HL-60 (cell line): ENCODE measurements at regions not wholly inside any gene's neighbourhood (a gene's known extent, or its start where the extent isn't known, plus 50 kb on each side); places are given as distances from the start of the nearest gene placed in this dataset.

Experiments used
- DNase-seq, 2 experiments: peaks; one replicate each; pipeline ENCODE4 v3.0.0-alpha.2; 2010 to 2020; ENCODE audit warnings: low read depth in 1 of 2, low spot score in 1 of 2
- H3K27ac ChIP-seq: fragments of 250-450 bp; sonication (Bioruptor Pico); replicated peaks from 2 replicates; pipeline ENCODE4 v1.5.1; 2020; ENCODE audit warnings: mild to moderate bottlenecking, moderate library complexity
- H3K27me3 ChIP-seq: fragments of 250-450 bp; sonication (Bioruptor Pico); 2 replicates; pipeline ENCODE4 v1.5.1; 2021; ENCODE audit warnings: mild to moderate bottlenecking, moderate library complexity; ENCODE audit not compliant: insufficient read depth, poor library complexity, severe bottlenecking
- H3K4me3 ChIP-seq: replicated peaks from 2 replicates; pipeline ENCODE4 v1.5.1; 2011; ENCODE audit warnings: mild to moderate bottlenecking, control low read depth, low read length; ENCODE audit not compliant: insufficient read depth
- CTCF ChIP-seq: IDR thresholded peaks from one replicate; pipeline ENCODE4 v1.5.1; 2011; ENCODE audit warnings: low read length, control low read depth, inconsistent platforms; ENCODE audit not compliant: insufficient read depth
- GABPA ChIP-seq: IDR thresholded peaks from 2 replicates; pipeline ENCODE4 v1.6.1; 2012; ENCODE audit warnings: low read depth
- POLR2AphosphoS5 ChIP-seq: IDR thresholded peaks from 2 replicates; pipeline ENCODE4 v1.6.1; 2012; ENCODE audit warnings: low read depth
- SPI1 ChIP-seq: IDR thresholded peaks from 2 replicates; pipeline ENCODE4 v1.6.1; 2012; ENCODE audit warnings: low read depth, mild to moderate bottlenecking, borderline replicate concordance
- TF ChIP-seq, protein P1 (sequence below): IDR thresholded peaks from 2 replicates; pipeline ENCODE4 v1.6.1; 2012; ENCODE audit warnings: low read depth; ENCODE audit not compliant: insufficient replicate concordance

- no peak overlapping the region for H3K27ac ChIP-seq
- TF ChIP-seq SPI1 (no peak), GABPA (no peak), CTCF (no peak), POLR2AphosphoS5 (no peak)
- TF ChIP-seq, protein P1, sequence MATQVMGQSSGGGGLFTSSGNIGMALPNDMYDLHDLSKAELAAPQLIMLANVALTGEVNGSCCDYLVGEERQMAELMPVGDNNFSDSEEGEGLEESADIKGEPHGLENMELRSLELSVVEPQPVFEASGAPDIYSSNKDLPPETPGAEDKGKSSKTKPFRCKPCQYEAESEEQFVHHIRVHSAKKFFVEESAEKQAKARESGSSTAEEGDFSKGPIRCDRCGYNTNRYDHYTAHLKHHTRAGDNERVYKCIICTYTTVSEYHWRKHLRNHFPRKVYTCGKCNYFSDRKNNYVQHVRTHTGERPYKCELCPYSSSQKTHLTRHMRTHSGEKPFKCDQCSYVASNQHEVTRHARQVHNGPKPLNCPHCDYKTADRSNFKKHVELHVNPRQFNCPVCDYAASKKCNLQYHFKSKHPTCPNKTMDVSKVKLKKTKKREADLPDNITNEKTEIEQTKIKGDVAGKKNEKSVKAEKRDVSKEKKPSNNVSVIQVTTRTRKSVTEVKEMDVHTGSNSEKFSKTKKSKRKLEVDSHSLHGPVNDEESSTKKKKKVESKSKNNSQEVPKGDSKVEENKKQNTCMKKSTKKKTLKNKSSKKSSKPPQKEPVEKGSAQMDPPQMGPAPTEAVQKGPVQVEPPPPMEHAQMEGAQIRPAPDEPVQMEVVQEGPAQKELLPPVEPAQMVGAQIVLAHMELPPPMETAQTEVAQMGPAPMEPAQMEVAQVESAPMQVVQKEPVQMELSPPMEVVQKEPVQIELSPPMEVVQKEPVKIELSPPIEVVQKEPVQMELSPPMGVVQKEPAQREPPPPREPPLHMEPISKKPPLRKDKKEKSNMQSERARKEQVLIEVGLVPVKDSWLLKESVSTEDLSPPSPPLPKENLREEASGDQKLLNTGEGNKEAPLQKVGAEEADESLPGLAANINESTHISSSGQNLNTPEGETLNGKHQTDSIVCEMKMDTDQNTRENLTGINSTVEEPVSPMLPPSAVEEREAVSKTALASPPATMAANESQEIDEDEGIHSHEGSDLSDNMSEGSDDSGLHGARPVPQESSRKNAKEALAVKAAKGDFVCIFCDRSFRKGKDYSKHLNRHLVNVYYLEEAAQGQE: no peak
- DNase-seq: no peak
- H3K27me3 ChIP-seq: no peaks in the 10 kb centered on the region
- H3K4me3 ChIP-seq: no peak overlapping the region
These were observed 492.0 kb upstream of the KIF2B start for GRCh38 chr17:53330756-53331155.

DNA sequence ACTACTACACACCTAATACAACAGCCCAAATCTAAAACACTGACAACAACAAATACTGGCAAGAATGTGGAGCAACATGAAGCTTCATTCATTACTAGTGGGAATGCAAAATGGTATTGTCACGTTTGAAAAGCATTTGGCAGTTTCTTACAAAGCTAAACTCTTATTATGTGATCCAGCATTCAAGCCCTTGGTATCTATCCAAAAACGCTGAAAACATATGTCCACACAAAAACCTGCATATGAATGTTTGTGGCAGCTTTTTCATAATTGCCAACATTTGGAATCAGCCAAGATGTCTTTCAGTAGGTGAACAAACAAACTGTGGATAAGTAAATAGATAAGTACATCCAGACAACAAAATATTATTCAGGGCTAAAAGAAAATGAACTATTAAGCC, 501.1 kb upstream of the KIF2B start:
- TF ChIP-seq GABPA: no peak
- TF ChIP-seq POLR2AphosphoS5: no peak
- TF ChIP-seq CTCF: no peak
- TF ChIP-seq SPI1: no peak
- TF ChIP-seq, protein P1: no peak
- no peaks in the 10 kb centered on the region for H3K27me3 ChIP-seq
- no peak for DNase-seq
- H3K27ac ChIP-seq: no peak overlapping the region
- no peak overlapping the region for H3K4me3 ChIP-seq

GRCh38 chr17:53319947-53320346, 502.8 kb upstream of the KIF2B start:
- DNase-seq: no peak
- Histone ChIP-seq H3K27ac (no peak overlapping the region), H3K4me3 (no peak overlapping the region), H3K27me3 (no peaks in the 10 kb centered on the region)
- TF ChIP-seq SPI1 (no peak), GABPA (no peak), POLR2AphosphoS5 (no peak), CTCF (no peak)
- TF ChIP-seq, protein P1: no peak
